Progenitor cell of endocrine pancreas (in vitro differentiated cells): ENCODE measurements at regions not wholly inside any gene's neighbourhood (a gene's known extent, or its start where the extent isn't known, plus 50 kb on each side); places are given as distances from the start of the nearest gene placed in this dataset.

Source experiments
- DNase-seq: peaks from one replicate; pipeline ENCODE4 v3.0.0; 2021; ENCODE audit warnings: low spot score; ENCODE audit not compliant: unreplicated experiment
- H3K27ac Mint-ChIP-seq: 2 replicates; pipeline ENCODE4 v1.8.0; 2021; ENCODE audit warnings: mild to moderate bottlenecking, moderate library complexity, mixed read lengths
- H3K27me3 Mint-ChIP-seq: 2 replicates; pipeline ENCODE4 v1.8.0; 2021; ENCODE audit warnings: mixed read lengths
- H3K36me3 Mint-ChIP-seq: 2 replicates; pipeline ENCODE4 v1.8.0; 2022; ENCODE audit warnings: mixed read lengths; ENCODE audit not compliant: insufficient read depth
- H3K4me1 Mint-ChIP-seq: 2 replicates; pipeline ENCODE4 v1.8.0; 2021; ENCODE audit warnings: low read depth, mixed read lengths
- H3K4me3 Mint-ChIP-seq: 2 replicates; pipeline ENCODE4 v1.8.0; 2021; ENCODE audit warnings: low read depth, mild to moderate bottlenecking, moderate library complexity, mixed read lengths
- H3K9me3 Mint-ChIP-seq: 2 replicates; pipeline ENCODE4 v1.8.0; 2021; ENCODE audit warnings: low read depth, mixed read lengths
- TF ChIP-seq, protein P1 (sequence below): fragments of 200-600 bp; sonication (generic); IDR thresholded peaks from one replicate; pipeline ENCODE4 v1.5.0; 2021; ENCODE audit warnings: antibody characterized with exemption, mild to moderate bottlenecking; ENCODE audit not compliant: unreplicated experiment

DNA sequence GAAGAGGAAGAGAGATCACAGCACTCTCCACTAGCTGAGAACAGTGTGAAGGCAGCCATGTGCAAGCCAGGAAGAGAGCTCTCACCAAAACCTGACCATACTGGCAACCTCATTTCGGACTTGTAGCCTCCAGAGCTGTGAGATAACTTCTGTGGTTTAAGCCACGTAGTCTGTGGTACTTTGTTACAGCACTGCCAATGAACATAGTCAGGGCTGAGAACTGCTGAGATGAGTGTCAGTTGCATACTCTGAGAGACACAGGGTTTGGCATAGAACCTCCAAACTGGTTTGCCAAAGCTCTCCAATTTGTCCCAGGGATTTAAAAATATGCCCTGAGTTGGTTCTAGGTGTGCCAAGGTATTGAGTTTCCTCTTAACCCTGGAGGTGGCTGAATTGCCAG lies 218.6 kb downstream of the ATP23 start:
- Mint-ChIP-seq H3K4me3 (no peak overlapping the region), H3K4me1 (peaks cover 3% of the 10 kb centered on the region), H3K9me3 (no peaks in the 10 kb centered on the region), H3K36me3 (no peaks in the 10 kb centered on the region), H3K27ac (no peak overlapping the region), H3K27me3 (peaks cover 2% of the 10 kb centered on the region)
- TF ChIP-seq, protein P1, sequence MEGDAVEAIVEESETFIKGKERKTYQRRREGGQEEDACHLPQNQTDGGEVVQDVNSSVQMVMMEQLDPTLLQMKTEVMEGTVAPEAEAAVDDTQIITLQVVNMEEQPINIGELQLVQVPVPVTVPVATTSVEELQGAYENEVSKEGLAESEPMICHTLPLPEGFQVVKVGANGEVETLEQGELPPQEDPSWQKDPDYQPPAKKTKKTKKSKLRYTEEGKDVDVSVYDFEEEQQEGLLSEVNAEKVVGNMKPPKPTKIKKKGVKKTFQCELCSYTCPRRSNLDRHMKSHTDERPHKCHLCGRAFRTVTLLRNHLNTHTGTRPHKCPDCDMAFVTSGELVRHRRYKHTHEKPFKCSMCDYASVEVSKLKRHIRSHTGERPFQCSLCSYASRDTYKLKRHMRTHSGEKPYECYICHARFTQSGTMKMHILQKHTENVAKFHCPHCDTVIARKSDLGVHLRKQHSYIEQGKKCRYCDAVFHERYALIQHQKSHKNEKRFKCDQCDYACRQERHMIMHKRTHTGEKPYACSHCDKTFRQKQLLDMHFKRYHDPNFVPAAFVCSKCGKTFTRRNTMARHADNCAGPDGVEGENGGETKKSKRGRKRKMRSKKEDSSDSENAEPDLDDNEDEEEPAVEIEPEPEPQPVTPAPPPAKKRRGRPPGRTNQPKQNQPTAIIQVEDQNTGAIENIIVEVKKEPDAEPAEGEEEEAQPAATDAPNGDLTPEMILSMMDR = no peak
- no peak for DNase-seq

DNA sequence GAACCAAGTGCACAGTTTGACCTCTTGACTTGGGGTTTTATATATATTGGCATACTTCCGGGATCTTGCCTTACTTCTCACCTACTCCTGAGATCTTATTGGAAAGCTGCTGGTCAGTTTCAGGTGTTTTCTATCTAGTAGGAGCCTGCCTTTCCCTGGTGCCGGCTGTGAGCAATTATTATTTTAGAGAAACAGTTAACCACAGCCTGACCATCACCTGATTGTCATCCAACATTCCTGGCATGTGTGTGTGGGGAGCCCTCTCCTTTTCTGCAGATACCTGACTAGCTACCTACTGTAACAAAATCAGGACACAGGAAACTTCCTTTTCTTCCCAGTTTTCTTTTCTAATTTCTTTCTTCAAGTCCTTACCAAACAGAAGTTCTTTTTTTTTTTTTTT lies 220.4 kb downstream of the ATP23 start:
- Mint-ChIP-seq H3K36me3 (no peaks in the 10 kb centered on the region), H3K4me1 (peaks cover 7% of the 10 kb centered on the region), H3K4me3 (no peak overlapping the region), H3K9me3 (no peaks in the 10 kb centered on the region), H3K27me3 (peaks cover 2% of the 10 kb centered on the region), H3K27ac (no peak overlapping the region)
- DNase-seq = no peak
- TF ChIP-seq, protein P1 = no peak

DNA sequence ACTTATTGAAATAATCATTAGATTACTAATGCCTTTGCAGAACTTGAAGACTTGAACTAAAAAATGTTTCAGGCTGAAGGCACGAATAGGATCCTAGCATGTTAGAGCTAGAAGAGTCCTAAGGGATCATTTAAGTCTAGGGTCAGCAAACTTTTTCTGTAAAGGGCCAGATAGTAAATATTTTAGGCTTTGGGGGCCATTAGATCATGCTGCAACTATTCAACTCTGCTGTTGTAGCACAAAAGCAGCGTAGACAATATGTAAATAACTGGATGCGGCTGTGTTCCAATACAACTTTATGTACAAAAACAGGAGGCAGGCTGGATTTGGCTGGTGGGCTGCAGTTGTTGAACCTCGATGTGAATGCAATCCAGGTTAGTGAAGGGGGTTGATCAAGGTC lies 221.7 kb downstream of the ATP23 start:
- peaks cover 2% of the 10 kb centered on the region for H3K27me3 Mint-ChIP-seq
- H3K4me3 Mint-ChIP-seq = no peak overlapping the region
- no peaks in the 10 kb centered on the region for H3K9me3 Mint-ChIP-seq
- no peak for DNase-seq
- H3K36me3 Mint-ChIP-seq = no peaks in the 10 kb centered on the region
- H3K4me1 Mint-ChIP-seq = peaks cover 7% of the 10 kb centered on the region
- TF ChIP-seq, protein P1 = no peak
- no peak overlapping the region for H3K27ac Mint-ChIP-seq

DNA sequence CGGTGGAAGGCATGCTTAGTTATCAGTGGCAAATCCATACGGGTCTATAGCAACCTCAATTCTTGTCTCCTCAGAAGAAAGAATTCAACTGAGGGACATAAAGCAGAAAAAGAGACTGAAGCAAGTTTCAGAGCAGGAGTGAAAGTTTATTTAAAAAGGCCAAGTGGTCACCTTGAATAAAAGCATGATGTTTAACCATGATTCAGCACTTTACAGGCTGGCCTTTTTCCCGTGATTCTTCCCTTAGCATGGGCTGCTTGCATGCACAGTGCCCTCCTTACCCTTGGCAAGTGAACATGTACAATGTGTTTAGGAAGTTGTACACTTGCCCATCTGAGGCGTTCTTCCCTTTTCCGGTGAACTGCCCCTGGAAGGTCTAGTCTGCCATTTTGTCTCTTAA lies 225.3 kb downstream of the ATP23 start:
- H3K4me3 Mint-ChIP-seq = no peak overlapping the region
- H3K27ac Mint-ChIP-seq = no peak overlapping the region
- no peaks in the 10 kb centered on the region for H3K9me3 Mint-ChIP-seq
- TF ChIP-seq, protein P1 = no peak
- no peak for DNase-seq
- H3K27me3 Mint-ChIP-seq = peaks cover 2% of the 10 kb centered on the region
- no peaks in the 10 kb centered on the region for H3K36me3 Mint-ChIP-seq
- peaks cover 6% of the 10 kb centered on the region for H3K4me1 Mint-ChIP-seq

DNA sequence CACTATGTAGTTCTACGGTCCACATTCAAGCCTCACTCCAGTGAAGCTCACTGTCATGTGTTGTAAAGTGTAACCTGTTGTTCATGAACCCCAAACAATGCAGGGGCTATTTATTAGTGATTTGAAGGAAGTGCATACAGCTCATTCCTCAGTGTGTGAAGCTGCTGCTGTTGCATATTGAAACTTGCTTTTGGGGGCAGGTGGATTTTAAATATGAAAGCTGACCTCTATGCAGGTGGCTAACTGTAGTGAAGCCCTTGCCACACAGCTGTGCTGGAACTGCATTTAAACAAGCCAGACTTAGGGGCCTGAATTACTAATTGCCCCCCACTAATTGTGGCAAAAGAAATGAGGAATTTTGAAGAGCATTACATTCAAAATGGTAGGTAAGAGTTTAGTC lies 226.3 kb downstream of the ATP23 start:
- H3K4me3 Mint-ChIP-seq = no peak overlapping the region
- TF ChIP-seq, protein P1 = no peak

More for the DNA sequence above, 226.3 kb downstream of the ATP23 start:
- no peak for DNase-seq
- no peaks in the 10 kb centered on the region for H3K9me3 Mint-ChIP-seq
- peaks cover 6% of the 10 kb centered on the region for H3K4me1 Mint-ChIP-seq
- H3K27ac Mint-ChIP-seq = no peak overlapping the region
- H3K27me3 Mint-ChIP-seq = no peaks in the 10 kb centered on the region
- H3K36me3 Mint-ChIP-seq = no peaks in the 10 kb centered on the region
